ENCODE measurements at regions not wholly inside any gene's neighbourhood (a gene's known extent, or its start where the extent isn't known, plus 50 kb on each side); places are given as distances from the start of the nearest gene placed in this dataset.
"Not testable (repeated sequence)": the region's sequence is repeated elsewhere in the genome, so short reads cannot be mapped to it uniquely, and the experiment has no call there.

DNA sequence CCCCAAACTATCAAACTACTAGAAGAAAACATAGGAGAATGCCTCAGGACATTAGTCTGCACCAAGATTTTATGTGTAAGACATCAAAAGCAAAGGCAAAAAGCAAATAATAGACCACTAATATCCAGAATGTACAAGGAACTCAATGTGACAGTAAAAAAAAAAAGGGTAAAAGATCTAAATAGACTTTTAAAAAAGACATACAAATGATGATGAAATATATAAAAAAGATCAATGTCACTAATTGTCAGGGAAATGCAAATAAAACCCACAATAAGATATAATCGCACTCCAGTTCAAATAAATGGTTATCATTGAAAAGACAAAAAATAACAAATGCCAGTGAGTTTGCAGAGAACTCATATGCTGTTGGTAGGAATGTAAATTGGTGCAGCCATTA lies 118.3 kb upstream of the DUSP22 start:
- TF ChIP-seq, protein P1, sequence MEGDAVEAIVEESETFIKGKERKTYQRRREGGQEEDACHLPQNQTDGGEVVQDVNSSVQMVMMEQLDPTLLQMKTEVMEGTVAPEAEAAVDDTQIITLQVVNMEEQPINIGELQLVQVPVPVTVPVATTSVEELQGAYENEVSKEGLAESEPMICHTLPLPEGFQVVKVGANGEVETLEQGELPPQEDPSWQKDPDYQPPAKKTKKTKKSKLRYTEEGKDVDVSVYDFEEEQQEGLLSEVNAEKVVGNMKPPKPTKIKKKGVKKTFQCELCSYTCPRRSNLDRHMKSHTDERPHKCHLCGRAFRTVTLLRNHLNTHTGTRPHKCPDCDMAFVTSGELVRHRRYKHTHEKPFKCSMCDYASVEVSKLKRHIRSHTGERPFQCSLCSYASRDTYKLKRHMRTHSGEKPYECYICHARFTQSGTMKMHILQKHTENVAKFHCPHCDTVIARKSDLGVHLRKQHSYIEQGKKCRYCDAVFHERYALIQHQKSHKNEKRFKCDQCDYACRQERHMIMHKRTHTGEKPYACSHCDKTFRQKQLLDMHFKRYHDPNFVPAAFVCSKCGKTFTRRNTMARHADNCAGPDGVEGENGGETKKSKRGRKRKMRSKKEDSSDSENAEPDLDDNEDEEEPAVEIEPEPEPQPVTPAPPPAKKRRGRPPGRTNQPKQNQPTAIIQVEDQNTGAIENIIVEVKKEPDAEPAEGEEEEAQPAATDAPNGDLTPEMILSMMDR (IDR thresholded peaks at IDR 0.05; ENCODE audit: insufficient read depth, low read length, poor library complexity, severe bottlenecking) = no peak
- no peak for DNase-seq (ENCODE audit: extremely low read depth, insufficient read length)
- H3K36me3 ChIP-seq (ENCODE audit: control insufficient read depth, insufficient read depth, low read length) = no peaks in the 10 kb centered on the region
- no peak overlapping the region for H3K4me3 ChIP-seq (replicated peaks; ENCODE audit: low read depth, low read length)
- no peaks in the 10 kb centered on the region for H3K27me3 ChIP-seq (replicated peaks; ENCODE audit: control insufficient read depth, insufficient read depth, low read length)

GRCh38 chr6:175680-176079 lies 116.6 kb upstream of the DUSP22 start:
- TF ChIP-seq, protein P1 (IDR thresholded peaks at IDR 0.05; ENCODE audit: insufficient read depth, low read length, poor library complexity, severe bottlenecking) = no peak
- H3K27me3 ChIP-seq (replicated peaks; ENCODE audit: control insufficient read depth, insufficient read depth, low read length) = no peaks in the 10 kb centered on the region
- no peaks in the 10 kb centered on the region for H3K36me3 ChIP-seq (ENCODE audit: control insufficient read depth, insufficient read depth, low read length)
- DNase-seq (ENCODE audit: extremely low read depth, insufficient read length) = no peak
- H3K4me3 ChIP-seq (replicated peaks; ENCODE audit: low read depth, low read length) = no peak overlapping the region

- H3K27me3 ChIP-seq (replicated peaks; ENCODE audit: control insufficient read depth, insufficient read depth, low read length) = no peaks in the 10 kb centered on the region
- DNase-seq (ENCODE audit: extremely low read depth, insufficient read length) = no peak
- H3K4me3 ChIP-seq (replicated peaks; ENCODE audit: low read depth, low read length) = no peak overlapping the region
- TF ChIP-seq, protein P1 (IDR thresholded peaks at IDR 0.05; ENCODE audit: insufficient read depth, low read length, poor library complexity, severe bottlenecking) = no peak
- H3K36me3 ChIP-seq (ENCODE audit: control insufficient read depth, insufficient read depth, low read length) = no peaks in the 10 kb centered on the region
These were observed 115.5 kb upstream of the DUSP22 start for GRCh38 chr6:176766-177165.

DNA sequence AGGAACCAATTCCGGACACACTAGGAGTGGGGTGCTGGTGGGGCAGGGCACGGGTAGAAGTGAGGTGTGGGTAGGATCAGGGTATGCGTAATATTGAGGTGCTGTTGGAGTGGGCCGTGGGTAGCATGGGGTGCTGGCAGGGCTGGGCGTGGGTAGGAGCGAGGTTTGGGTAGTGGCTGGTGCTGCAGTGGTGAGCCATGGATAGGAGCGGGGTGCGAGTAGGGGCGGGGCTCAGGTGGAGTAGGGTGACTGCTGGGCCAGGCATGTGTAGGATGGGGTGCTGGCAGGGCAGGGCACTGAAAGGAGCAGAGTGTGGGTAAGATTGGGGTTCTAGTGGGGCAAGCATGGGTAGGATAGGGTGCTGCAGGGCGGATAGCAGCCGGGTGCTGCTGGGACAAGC lies 114.2 kb upstream of the DUSP22 start:
- no peaks in the 10 kb centered on the region for H3K36me3 ChIP-seq (ENCODE audit: control insufficient read depth, insufficient read depth, low read length)
- TF ChIP-seq, protein P1 (IDR thresholded peaks at IDR 0.05; ENCODE audit: insufficient read depth, low read length, poor library complexity, severe bottlenecking) = no peak

DNA sequence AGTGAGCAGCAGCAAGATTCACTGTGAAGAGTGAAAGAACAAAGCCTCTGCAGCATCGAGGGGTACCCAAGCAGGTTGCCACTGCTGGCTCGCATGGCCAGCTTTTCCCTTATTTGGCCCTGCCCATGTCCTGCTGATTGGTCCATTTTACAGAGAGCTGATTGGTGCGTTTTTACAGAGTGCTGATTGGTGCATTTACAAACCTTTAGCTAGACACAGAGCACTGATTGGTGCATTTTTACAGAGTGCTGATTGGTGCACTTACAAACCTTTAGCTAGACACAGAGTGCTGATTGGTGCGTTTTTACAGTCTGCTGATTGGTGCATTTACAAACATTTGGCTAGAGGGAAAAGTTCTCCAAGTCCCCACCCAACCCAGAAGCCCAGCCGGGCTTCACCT lies 113.4 kb upstream of the DUSP22 start:
- not testable (repeated sequence) for H3K36me3 ChIP-seq (ENCODE audit: control insufficient read depth, insufficient read depth, low read length); DNase-seq (ENCODE audit: extremely low read depth, insufficient read length); H3K27me3 ChIP-seq (replicated peaks; ENCODE audit: control insufficient read depth, insufficient read depth, low read length); H3K4me3 ChIP-seq (replicated peaks; ENCODE audit: low read depth, low read length)

More for the DNA sequence above, 114.2 kb upstream of the DUSP22 start:
- Histone ChIP-seq H3K4me3 (replicated peaks; ENCODE audit: low read depth, low read length) (no peak overlapping the region), H3K27me3 (replicated peaks; ENCODE audit: control insufficient read depth, insufficient read depth, low read length) (no peaks in the 10 kb centered on the region)
- DNase-seq (ENCODE audit: extremely low read depth, insufficient read length) = no peak

- no peaks in the 10 kb centered on the region for H3K36me3 ChIP-seq (ENCODE audit: control insufficient read depth, insufficient read depth, low read length)
- H3K27me3 ChIP-seq (replicated peaks; ENCODE audit: control insufficient read depth, insufficient read depth, low read length) = no peaks in the 10 kb centered on the region
- TF ChIP-seq, protein P1 (IDR thresholded peaks at IDR 0.05; ENCODE audit: insufficient read depth, low read length, poor library complexity, severe bottlenecking) = no peak
- H3K4me3 ChIP-seq (replicated peaks; ENCODE audit: low read depth, low read length) = no peak overlapping the region
- no peak for DNase-seq (ENCODE audit: extremely low read depth, insufficient read length)
These were observed 112.8 kb upstream of the DUSP22 start for GRCh38 chr6:179340-179950.

DNA sequence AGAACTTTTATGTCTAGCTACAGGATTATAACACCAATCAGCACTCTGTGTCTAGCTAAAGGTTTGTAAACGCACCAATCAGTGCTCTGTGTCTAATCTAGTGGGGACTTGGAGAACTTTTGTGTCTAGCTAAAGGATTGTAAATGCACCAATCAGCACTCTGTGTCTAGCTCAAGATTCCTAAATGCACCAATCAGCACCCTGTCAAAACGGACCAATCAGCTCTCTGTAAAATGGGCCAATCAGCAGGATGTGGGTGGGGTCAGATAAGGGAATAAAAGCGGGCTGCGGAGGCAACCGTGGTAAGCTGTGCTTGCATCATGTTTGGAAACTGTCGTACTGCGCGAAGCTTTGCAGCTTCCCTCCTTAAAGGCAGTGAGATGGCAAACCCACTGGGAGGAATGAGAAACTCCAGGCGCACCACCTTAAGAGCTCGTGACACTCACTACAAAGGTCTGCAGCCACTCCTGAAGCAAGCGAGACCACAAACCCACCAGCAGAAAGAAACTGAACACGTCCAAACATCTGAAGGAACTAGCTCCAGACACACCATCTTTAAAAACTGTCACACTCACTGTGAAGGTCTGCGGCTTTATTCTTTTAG lies 112.1 kb upstream of the DUSP22 start:
- H3K36me3 ChIP-seq (ENCODE audit: control insufficient read depth, insufficient read depth, low read length); DNase-seq (ENCODE audit: extremely low read depth, insufficient read length); H3K27me3 ChIP-seq (replicated peaks; ENCODE audit: control insufficient read depth, insufficient read depth, low read length): not testable (repeated sequence)

More for the DNA sequence above, 112.1 kb upstream of the DUSP22 start:
- H3K4me3 ChIP-seq (replicated peaks; ENCODE audit: low read depth, low read length) = not testable (repeated sequence)
